ENCODE measurements at regions not wholly inside any gene's neighbourhood (a gene's known extent, or its start where the extent isn't known, plus 50 kb on each side); places are given as distances from the start of the nearest gene placed in this dataset.
"Not testable (repeated sequence)": the region's sequence is repeated elsewhere in the genome, so short reads cannot be mapped to it uniquely, and the experiment has no call there.

DNA sequence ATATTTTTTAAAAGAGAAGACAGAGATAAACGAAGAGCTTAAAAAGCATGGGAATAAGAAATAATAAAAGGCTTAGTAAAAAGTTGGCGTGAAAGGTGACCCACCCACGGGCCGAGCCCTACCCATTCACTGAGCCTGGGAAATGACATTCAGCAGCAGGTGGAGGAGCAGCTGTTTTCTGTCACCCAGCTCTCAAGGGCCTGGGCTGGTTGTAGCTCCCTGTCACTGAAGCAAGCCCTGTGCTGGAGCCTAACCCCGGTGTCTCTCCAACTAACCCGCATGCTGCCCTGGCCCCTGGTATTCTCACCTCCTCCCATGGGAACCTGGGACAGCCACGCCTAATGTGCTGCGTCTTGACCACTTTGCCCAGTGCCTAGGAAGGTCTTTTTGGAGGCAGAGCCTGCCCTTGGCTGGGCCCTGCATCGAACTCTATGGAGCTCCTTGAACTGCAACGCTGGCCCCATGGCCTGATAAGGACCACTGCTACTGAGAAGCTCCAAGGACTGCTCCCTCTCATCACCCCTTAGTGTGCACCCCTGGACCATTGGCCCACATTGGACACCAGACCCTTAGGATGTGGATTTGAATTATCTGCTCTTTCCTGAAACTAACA is 68.8 kb upstream of the IYD start:
- DNase-seq (ENCODE audit: low read depth in 2 of 2): no peak

DNA sequence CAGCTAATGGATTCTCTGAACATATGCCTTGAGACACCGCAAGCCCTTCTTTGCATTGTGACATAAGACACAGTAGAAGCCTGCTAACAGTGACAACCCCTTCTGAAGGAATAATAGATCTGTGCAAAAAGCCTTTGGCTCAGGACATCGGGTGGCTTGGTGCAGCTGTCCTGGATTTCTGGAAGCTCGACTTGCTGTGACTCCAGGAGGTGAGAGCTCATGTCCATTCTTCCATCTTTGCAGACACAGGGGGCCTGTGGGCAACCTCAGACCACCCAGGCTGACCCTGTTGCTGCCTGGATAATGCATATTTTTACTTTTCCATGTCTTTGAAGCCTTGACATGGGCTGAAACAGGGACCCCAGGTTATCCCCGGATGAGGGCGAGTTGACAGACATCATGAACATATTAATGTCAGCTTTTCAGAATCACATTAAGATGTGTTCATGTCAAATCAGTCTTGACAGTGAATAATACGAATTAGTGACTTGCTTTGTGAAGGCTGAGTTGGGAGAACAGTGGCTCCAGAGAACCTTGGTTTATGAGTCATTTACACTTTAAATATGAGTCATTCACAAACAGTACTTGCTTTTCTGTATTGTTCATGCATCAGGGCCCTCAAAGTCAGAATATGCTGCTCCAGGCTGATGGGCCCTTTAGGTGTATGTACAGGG is 66.8 kb upstream of the IYD start:
- DNase-seq (ENCODE audit: low read depth in 2 of 2): peak in 1 of 2 donors; percentile 12

DNA sequence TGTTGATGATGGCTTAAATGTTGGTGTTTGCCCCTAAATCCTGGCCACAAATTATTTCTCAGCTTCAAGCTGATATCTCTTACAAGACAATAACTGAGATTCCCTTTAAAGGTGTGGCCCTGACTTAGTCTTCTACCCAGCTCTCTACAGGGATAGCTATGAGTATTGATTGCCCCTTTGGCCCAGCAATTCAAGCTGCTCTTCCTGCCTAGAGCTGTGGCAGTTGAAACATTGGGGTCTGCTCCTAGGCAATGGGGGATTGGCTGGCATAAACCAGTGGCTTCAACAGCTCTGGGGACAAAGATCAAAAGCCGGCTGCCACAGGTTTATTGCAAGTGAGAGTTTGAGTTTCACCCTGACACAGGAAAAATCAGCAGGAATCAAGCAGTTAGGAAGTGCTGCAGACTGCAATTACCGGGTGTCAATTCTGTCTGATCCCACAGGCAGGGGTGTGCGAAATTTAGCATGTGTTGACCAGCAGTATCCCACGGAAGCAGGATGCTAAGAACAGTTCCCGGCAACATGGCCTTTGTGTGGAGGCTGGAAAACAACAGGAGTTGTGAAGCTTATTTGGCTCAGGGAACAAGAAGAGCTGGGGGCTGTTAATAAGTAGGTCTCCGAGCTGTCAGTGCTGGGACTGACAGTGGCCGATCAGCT is 66.2 kb upstream of the IYD start:
- no peak for DNase-seq (ENCODE audit: low read depth in 2 of 2)

DNA sequence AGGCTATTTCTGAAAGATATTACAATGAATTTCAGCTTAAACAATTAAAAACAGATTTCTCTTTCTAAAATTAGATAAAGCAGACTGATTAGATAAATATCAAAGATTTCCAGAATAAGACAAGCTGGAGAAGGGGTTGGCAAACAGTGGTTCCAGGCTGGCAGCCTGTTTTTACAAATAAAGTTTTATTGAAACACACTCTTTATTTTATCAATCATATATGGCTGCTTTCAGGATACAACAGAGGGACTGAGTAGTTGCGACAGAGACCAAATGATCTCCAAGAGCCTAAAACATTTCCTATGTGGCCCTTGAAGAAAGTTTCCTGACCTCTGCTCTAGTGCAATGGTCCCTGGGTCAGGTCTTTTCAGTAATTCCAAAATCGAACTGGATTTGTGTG is 65.6 kb upstream of the IYD start:
- no peak for DNase-seq (ENCODE audit: low read depth in 2 of 2)

GRCh38 chr6:150304429-150304828 is 64.4 kb upstream of the IYD start:
- no peak for DNase-seq (ENCODE audit: low read depth in 2 of 2)

DNA sequence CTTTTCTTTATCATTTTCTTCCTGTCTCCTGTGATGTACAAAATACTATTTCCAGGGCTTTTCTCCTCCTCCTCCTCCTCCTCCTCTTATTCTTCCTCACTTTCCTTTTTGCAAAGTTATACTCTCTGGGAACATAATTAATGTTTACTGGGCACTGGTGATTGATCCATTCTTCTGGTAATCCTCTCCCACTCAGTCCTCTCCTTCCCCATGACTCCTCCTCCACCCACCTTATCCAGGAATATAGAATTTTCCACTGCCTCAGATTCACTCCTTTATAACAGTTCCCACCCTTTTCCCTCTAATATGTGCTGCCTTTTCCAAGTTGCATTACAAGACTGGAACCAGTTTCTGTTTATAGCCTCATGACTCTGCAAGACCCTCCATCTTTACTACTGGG is 62.5 kb upstream of the IYD start:
- no peak for DNase-seq (ENCODE audit: low read depth in 2 of 2)

DNA sequence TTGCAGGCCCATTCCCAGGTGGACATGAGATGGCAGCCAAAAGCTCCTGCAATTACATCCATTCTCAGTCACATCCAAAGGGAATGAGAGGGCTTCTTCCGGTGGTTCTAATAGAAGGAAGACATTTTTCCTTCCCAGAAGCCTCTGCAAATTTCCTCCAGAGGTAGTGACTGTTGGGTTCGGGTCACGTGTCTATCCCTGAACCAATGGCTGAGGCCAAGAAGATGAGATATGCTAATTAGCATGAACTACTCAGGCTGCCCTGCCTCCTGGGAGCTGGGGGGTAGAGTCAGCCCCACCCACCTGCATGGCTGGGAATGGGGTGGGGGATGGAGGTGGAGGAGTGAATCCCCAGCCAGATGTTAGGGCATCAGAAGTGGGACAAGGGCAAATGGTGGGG is 61.3 kb upstream of the IYD start:
- no peak for DNase-seq (ENCODE audit: low read depth in 2 of 2)

- DNase-seq (ENCODE audit: low read depth in 2 of 2): no peak
Observed at GRCh38 chr6:150308812-150309645, 59.8 kb upstream of the IYD start.

DNA sequence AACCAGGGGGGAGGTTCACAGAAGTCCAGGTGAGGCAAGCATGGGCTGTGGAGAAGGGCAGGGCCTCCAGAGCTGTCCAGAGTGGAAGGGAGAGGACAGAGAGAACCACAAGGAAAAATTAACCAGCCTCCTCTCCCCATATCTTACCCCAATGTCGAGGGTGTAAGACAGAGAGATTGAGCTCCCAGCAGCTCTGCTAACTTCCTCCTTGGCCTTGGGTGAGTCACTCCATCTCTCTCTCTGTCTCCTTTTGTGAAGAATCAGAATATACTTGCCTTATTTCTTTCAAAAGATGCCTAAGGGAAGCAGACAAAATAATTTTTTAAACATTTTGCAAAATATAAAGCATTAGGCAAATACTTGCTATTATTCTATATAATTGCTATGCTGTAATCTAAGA is 58.3 kb upstream of the IYD start:
- DNase-seq (ENCODE audit: low read depth in 2 of 2): no peak

- DNase-seq (ENCODE audit: low read depth in 2 of 2): not testable (repeated sequence)
Observed at GRCh38 chr6:150311149-150311944, 57.5 kb upstream of the IYD start.

DNA sequence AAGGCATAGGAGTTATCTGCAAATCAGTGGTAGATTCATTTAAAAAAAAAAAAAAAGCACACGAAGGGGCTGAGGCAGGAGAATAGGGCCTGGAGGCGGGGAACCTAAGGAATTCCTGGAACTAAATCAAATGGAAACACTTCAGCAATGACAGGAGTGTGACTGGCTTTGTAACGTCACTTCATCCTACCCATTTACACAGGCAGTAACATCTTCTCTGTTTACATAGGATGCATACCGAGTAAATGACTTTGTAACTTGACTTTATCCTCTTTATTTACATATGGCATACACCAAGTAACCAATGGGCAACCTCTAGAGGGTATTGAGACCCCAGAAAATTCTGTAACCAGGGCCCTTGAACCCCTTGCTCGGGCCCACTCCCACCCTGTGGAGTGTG is 56.4 kb upstream of the IYD start:
- no peak for DNase-seq (ENCODE audit: low read depth in 2 of 2)

- DNase-seq (ENCODE audit: low read depth in 2 of 2): no peak
Observed at GRCh38 chr6:150312844-150313584, 55.8 kb upstream of the IYD start.

GRCh38 chr6:150313781-150314180 is 55.0 kb upstream of the IYD start:
- no peak for DNase-seq (ENCODE audit: low read depth in 2 of 2)

DNA sequence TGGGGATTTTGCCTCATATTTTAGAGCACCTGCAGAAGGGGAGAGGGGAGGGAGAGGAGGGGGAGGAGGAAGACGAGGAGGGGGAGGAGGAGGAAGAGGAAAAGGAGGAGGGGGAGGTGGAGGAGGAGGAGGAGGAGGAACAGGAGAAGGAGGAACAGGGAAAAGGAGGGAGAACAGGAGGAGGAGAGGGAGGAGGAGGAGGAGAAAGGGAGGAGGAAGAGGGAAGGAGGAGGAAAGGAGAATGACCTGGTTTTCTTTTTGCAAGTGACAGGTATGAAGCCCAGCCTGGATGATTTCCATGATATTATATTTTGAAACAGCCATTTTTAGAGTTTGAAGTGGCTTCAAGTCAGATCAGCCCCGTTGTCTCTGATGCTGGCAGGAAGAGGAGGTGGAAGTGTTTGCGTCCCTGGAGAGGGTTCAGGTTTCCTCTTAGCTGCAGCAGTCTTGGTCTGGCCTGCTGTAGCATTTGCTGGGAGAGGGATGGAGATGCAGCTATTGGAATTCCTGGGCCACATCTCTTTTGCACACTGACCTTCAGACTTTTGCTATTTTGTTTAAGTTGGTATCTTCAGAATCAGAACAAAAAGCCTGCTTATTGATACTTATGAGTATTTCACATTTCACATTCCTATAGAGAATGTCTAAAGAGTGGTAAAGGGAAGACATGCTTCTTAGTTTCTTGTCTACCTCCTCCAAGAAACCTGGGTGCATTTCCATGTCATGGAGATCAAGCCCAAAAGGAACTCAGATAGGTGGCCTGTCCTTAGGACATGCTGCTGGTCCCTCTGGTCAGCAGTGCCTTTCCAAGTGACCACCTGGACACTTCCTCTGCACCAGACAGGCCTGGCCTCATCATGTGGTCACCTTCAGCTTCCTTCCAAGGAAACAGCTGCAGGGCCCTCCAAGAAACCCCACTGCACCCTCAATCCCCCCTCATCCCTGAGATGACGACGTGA is 54.3 kb upstream of the IYD start:
- DNase-seq (ENCODE audit: low read depth in 2 of 2): no peak

GRCh38 chr6:150315626-150316025 is 53.2 kb upstream of the IYD start:
- DNase-seq (ENCODE audit: low read depth in 2 of 2): no peak

DNA sequence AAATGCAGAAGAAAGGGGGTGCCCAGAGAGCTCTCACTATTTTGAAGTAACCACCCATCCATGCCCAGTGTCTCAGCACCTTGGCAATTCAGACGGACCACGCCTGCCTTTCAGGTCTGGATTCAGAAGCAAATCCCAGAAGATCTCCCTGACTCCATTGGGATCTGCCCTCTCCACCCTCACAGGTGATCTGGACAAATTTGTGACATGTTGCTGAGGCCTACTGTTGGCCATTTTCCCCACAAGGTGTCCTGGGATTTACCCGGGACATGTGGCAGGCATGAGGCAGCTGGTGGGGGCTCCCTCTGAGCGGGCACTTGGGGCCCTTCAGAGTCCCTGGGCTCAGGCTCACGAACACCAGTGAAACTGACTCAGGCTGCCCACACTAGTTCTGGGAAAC is 51.9 kb upstream of the IYD start:
- no peak for DNase-seq (ENCODE audit: low read depth in 2 of 2)
